ENCODE measurements at regions not wholly inside any gene's neighbourhood (a gene's known extent, or its start where the extent isn't known, plus 50 kb on each side); places are given as distances from the start of the nearest gene placed in this dataset.

DNA sequence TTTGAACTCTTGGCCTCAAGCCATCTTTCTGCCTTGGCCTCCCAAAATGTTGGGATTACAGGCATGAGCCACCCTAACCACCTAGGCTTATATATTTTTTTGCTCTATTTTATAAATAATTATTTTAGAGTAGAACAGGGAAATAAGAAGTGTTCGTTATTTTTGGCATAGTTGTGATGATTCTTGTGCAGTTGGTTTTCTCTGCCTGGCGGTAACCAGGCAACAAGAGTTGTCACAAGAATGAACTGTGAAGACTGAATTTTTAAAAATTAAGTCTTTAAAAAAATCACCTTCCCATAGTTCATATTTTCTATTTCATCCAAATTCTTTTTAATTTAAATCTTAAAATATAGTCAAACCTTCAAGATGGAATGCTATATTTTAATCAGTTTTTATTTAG lies 310.2 kb downstream of the ARL6IP6 start:
- TF ChIP-seq, protein P1, sequence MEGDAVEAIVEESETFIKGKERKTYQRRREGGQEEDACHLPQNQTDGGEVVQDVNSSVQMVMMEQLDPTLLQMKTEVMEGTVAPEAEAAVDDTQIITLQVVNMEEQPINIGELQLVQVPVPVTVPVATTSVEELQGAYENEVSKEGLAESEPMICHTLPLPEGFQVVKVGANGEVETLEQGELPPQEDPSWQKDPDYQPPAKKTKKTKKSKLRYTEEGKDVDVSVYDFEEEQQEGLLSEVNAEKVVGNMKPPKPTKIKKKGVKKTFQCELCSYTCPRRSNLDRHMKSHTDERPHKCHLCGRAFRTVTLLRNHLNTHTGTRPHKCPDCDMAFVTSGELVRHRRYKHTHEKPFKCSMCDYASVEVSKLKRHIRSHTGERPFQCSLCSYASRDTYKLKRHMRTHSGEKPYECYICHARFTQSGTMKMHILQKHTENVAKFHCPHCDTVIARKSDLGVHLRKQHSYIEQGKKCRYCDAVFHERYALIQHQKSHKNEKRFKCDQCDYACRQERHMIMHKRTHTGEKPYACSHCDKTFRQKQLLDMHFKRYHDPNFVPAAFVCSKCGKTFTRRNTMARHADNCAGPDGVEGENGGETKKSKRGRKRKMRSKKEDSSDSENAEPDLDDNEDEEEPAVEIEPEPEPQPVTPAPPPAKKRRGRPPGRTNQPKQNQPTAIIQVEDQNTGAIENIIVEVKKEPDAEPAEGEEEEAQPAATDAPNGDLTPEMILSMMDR (IDR thresholded peaks at IDR 0.05; ENCODE audit: insufficient read depth, low read length) = no peak
- TF ChIP-seq POLR2AphosphoS5 (IDR thresholded peaks at IDR 0.05; ENCODE audit: low read depth) = no peak
- TF ChIP-seq GABPA (IDR thresholded peaks at IDR 0.05; ENCODE audit: low read depth) = no peak

All from HL-60 (cell line).